ENCODE measurements at regions not wholly inside any gene's neighbourhood (a gene's known extent, or its start where the extent isn't known, plus 50 kb on each side); places are given as distances from the start of the nearest gene placed in this dataset.

DNA sequence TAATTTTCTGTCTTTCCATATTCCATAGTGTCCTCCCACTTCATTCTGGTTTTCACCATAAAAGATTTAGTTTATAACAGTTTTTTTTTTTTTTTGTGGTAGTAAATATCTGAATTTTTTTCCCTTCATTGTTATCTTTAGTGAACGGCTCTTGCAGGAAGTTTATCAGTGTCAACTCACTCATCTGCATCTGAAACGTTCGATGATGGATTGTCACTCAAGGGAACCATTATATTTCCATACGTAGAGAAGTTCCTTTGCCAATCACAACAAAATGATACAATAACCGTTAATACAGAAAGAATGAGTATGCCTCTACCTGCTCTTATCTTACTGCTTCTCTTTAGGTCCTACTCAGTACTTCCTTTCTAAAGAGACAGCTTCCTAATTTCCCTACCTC lies 651.2 kb upstream of the KCNMB2 start:
- TF ChIP-seq POLR2A (IDR thresholded peaks at IDR 0.05), result no peak
- TF ChIP-seq, protein P1, sequence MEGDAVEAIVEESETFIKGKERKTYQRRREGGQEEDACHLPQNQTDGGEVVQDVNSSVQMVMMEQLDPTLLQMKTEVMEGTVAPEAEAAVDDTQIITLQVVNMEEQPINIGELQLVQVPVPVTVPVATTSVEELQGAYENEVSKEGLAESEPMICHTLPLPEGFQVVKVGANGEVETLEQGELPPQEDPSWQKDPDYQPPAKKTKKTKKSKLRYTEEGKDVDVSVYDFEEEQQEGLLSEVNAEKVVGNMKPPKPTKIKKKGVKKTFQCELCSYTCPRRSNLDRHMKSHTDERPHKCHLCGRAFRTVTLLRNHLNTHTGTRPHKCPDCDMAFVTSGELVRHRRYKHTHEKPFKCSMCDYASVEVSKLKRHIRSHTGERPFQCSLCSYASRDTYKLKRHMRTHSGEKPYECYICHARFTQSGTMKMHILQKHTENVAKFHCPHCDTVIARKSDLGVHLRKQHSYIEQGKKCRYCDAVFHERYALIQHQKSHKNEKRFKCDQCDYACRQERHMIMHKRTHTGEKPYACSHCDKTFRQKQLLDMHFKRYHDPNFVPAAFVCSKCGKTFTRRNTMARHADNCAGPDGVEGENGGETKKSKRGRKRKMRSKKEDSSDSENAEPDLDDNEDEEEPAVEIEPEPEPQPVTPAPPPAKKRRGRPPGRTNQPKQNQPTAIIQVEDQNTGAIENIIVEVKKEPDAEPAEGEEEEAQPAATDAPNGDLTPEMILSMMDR (IDR thresholded peaks at IDR 0.05 in 8 of 11, conservative IDR thresholded peaks at IDR 0.05 in 3 of 11), result no peak
- no peak for TF ChIP-seq POLR2AphosphoS5 (IDR thresholded peaks at IDR 0.05)

Measured in spleen (tissue), 7 donors.